Activated CD4-positive, alpha-beta T cell treated with anti-CD3 and anti-CD28 coated beads, Interleukin-2, Interleukin-6, amounts not matched to agents 100 ng/mL and 50 ng/mL, durations not matched to agents 16 hours and 8 hours (primary cell): ENCODE measurements at regions not wholly inside any gene's neighbourhood (a gene's known extent, or its start where the extent isn't known, plus 50 kb on each side); places are given as distances from the start of the nearest gene placed in this dataset.
"Not testable (repeated sequence)": the region's sequence is repeated elsewhere in the genome, so short reads cannot be mapped to it uniquely, and the experiment has no call there.

Source experiments
- DNase-seq: peaks from one replicate; pipeline ENCODE4 v3.0.0-alpha.2; 2020

GRCh38 chr3:34856081-34856947, 783.0 kb upstream of the ARPP21 start:
- no peak for DNase-seq

- DNase-seq, result no peak
Observed at GRCh38 chr3:34858067-34858660, 781.2 kb upstream of the ARPP21 start.

- DNase-seq, result no peak
Observed at GRCh38 chr3:34859746-34860145, 779.6 kb upstream of the ARPP21 start.

DNA sequence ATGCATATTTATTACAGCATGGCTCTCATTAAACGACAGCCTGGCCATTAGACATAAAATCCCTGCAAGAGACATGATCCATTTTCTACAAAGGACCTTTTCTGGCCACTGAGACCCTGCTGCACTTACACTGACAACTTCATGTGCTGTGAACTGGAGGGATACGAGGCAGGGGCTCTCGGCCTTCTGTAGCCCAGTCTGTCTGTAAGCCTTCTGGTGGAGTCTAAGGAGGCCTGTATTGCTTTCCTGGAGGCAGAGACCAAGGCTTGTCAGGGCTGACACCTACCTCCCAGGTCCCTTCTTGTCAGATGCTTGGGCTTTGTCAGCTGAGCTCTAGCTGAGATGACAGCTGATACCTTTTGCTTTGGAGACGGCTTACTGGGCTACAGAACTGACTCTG, 776.9 kb upstream of the ARPP21 start:
- DNase-seq, result no peak

DNA sequence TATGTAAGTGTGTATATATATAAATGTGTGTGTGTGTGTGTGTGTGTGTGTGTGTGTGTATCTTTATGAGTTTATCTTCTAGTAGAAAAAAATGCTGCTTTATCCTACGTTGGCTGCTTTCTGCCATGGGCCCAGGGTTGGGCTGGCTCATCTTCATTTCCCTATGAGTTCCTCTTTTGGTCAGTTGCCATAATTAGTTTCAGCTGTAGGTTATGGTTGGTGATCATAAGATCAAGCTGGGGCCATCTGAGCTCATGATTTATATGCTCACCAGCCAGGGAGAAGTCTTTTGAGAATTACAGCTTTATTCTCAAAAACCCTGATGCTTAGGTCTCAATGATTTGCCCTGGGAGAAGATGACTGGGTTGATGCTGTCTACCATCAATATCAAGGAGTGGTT, 775.8 kb upstream of the ARPP21 start:
- no peak for DNase-seq

GRCh38 chr3:34864011-34864410, 775.3 kb upstream of the ARPP21 start:
- no peak for DNase-seq

DNA sequence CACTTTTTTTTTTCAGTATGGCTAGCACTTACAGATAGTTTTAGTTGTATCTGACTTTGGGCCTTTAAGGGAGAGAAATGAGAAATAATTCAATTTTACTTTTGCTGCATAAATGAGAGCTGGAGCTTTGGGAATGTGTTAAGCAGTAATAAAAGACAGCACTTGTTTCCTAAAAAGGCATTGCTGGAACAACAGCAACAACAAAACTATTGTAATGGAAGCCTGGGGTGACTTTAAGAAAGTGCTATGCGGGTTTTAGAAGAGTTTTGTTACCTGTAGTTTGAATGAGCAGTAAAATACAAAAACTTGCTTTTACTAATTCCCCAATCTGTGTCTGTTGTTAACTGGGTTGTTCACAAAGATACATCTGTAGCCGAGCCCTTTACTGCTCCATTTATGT, 774.0 kb upstream of the ARPP21 start:
- no peak for DNase-seq

DNA sequence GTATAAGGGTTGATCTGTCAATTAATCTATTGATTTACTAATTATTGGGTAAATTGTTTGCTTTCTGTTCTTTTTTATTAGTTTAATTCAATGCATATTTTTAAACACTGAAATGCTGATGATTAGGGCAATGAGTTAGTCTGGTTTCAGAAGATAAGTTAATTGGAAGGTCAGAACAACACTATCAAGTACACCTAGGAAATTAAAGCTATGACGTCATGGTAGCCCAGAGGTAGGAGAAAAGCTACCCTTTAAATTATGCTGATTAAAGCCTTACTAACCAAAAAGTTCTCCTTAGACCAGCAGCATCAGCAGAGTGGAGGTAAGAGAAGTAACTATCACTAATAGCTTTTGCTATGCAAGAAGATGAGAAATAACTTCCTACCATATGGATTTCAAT, 770.4 kb upstream of the ARPP21 start:
- no peak for DNase-seq

- DNase-seq, result no peak
Observed at GRCh38 chr3:34869696-34870095, 769.6 kb upstream of the ARPP21 start.

DNA sequence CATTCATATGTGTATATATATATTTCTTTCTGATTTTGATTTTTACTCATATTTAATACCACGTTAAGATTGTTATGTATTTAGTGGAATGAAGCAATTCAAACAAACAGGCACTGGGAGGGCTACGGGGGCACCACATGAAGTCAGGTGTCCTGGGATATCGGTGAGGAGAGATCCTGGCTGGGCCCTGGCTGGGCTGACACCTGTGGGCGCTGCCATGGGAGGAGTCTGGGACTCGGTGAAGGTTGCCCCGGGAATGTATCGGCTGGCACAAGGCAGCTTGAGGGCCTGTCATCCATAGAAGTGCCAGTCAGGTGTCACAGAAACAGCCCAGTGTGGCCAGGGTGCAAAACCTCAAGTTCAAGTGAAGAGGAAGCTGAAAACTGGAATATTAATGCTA, 766.9 kb upstream of the ARPP21 start:
- no peak for DNase-seq

DNA sequence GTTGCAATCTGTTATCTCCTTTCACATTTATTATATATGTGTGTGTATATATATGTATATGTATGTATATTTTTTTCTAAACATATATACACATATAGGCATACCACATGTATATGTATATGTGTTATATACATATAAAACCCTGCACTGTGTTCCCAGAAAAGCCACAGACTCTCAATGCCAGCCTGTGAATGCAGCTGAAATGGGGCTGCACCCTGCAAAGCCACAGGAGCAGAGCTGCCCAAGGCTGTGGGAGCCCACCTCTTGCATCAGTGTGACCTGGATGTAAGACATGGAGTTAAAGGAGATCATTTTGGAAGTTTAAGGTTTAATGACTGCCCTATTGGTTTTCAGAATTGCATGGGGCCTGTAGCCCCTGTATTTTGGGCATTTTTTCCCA, 762.3 kb upstream of the ARPP21 start:
- DNase-seq, result no peak

- no peak for DNase-seq
Observed at GRCh38 chr3:34878488-34878887, 760.8 kb upstream of the ARPP21 start.

- DNase-seq, result no peak
Observed at GRCh38 chr3:34881026-34881425, 758.3 kb upstream of the ARPP21 start.

- DNase-seq, result no peak
Observed at GRCh38 chr3:34882764-34883163, 756.6 kb upstream of the ARPP21 start.

- no peak for DNase-seq
Observed at GRCh38 chr3:34884007-34884406, 755.3 kb upstream of the ARPP21 start.

- DNase-seq, result no peak
Observed at GRCh38 chr3:34886443-34886842, 752.9 kb upstream of the ARPP21 start.

GRCh38 chr3:34889641-34890040, 749.7 kb upstream of the ARPP21 start:
- DNase-seq, result no peak

- no peak for DNase-seq
Observed at GRCh38 chr3:34890247-34890646, 749.1 kb upstream of the ARPP21 start.

- DNase-seq, result no peak
Observed at GRCh38 chr3:34891941-34892340, 747.4 kb upstream of the ARPP21 start.

GRCh38 chr3:34895841-34896240, 743.5 kb upstream of the ARPP21 start:
- DNase-seq, result no peak

DNA sequence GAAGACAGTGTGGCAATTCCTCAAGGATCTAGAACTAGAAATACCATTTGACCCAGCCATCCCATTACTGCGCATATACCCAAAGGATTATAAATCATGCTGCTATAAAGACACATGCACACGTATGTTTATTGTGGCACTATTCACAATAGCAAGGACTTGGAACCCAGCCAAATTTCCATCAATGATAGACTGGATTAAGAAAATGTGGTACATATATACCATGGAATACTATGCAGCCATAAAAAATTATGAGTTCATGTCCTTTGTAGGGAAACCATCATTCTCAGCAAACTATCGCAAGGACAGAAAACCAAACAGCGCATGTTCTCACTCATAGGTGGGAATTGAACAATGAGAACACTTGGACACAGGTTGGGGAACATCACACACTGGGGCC, 729.6 kb upstream of the ARPP21 start:
- DNase-seq, result not testable (repeated sequence)

DNA sequence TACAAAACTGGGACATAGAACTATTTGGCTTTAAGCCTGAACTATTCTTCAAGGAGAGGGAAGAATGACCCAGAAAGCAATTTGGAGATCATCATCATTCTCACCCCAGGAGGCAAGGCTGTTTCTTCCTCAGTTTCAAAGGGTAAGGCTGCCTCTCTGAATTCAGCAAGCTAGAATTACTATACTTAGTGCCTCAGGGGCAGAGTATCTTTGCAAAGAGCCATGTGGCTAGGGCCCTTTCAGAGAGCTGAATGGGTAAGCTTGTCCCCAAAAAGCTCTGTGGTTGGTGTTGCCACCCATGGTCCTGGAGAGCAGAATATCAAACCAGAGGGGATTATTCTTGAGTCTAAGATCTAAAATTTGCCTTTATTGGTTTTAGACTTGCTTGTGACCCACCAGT, 720.3 kb upstream of the ARPP21 start:
- DNase-seq, result no peak

GRCh38 chr3:34920806-34921205, 718.5 kb upstream of the ARPP21 start:
- DNase-seq, result no peak

- DNase-seq, result no peak
Observed at GRCh38 chr3:34924961-34925360, 714.4 kb upstream of the ARPP21 start.

DNA sequence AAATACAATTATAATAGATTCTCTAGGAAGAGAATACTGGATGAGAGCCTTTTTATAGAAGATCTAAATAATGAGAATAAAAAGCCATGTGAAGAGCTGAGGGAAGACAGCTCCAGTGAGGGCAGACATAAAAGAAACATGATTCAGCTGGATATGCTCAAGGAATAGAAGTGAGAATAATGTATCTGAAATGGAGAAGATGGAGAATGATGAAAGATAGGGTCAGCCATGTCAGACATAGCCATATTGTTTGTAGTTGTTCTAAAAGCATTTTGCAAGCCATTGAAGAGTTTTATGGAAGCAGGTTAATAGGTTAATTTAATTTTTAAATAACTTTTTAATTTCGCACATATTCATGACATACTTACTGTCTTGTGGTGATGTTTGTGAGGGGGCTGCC, 713.5 kb upstream of the ARPP21 start:
- DNase-seq, result no peak
